Memory B cell (primary cell): ENCODE measurements at regions not wholly inside any gene's neighbourhood (a gene's known extent, or its start where the extent isn't known, plus 50 kb on each side); places are given as distances from the start of the nearest gene placed in this dataset.

ENCODE experiments used
- ATAC-seq: fragments of 150-1000 bp; cut with Tn5 transposase; 2 replicates; pipeline ENCODE4 v1.10.0; 2021; ENCODE audit warnings: low read depth, mild to moderate bottlenecking, moderate library complexity
- DNase-seq, 2 donors: peaks; one replicate each; pipeline ENCODE4 v3.0.0; 2022; ENCODE audit warnings: low spot score in 2 of 2
- H3K27ac Mint-ChIP-seq: one replicate; pipeline ENCODE4 v1.8.0; 2022; ENCODE audit warnings: mild to moderate bottlenecking, moderate library complexity, mixed read lengths
- H3K27me3 Mint-ChIP-seq: one replicate; pipeline ENCODE4 v1.8.0; 2022; ENCODE audit warnings: mixed read lengths
- H3K36me3 Mint-ChIP-seq: one replicate; pipeline ENCODE4 v1.8.0; 2022; ENCODE audit warnings: mild to moderate bottlenecking, mixed read lengths
- H3K4me1 Mint-ChIP-seq: one replicate; pipeline ENCODE4 v1.8.0; 2022; ENCODE audit warnings: mixed read lengths
- H3K4me3 Mint-ChIP-seq: one replicate; pipeline ENCODE4 v1.8.0; 2022; ENCODE audit warnings: mild to moderate bottlenecking, moderate library complexity, mixed read lengths
- H3K9me3 Mint-ChIP-seq: one replicate; pipeline ENCODE4 v1.8.0; 2022; ENCODE audit warnings: mixed read lengths

DNA sequence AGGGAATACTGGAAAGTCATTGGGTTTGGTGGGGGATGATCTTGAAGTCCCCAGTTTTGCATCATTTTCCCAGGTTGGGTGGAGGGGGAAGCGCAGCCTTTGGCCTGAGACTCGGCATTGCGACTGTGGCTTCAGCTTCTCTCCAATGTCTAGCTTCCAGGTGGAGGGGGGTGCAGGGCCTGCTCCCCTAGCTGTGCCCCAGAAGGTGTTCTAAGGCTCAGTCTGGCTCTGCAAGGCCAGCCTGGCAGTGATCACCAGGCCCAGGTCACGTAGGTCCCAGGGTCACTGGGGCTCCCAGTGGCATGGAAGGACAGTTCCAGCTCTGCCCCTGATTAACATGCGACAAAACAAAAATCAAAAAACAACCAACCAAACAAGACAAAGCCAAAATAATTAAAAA lies 56.9 kb upstream of the HAAO start:
- no peaks in the 10 kb centered on the region for H3K9me3 Mint-ChIP-seq
- H3K27ac Mint-ChIP-seq: no peak overlapping the region
- peaks cover 6% of the 10 kb centered on the region for H3K36me3 Mint-ChIP-seq
- DNase-seq (no peak), ATAC-seq (no peak)
- H3K4me3 Mint-ChIP-seq: no peak overlapping the region
- no peaks in the 10 kb centered on the region for H3K4me1 Mint-ChIP-seq
- peaks cover 2% of the 10 kb centered on the region for H3K27me3 Mint-ChIP-seq

- no peak for DNase-seq
- H3K4me3 Mint-ChIP-seq: no peak overlapping the region
- no peak overlapping the region for H3K27ac Mint-ChIP-seq
- peaks cover 2% of the 10 kb centered on the region for H3K27me3 Mint-ChIP-seq
- H3K4me1 Mint-ChIP-seq: no peaks in the 10 kb centered on the region
- ATAC-seq: no peak
- H3K9me3 Mint-ChIP-seq: no peaks in the 10 kb centered on the region
- peaks cover 6% of the 10 kb centered on the region for H3K36me3 Mint-ChIP-seq
Measured at GRCh38 chr2:42848726-42849290, 56.4 kb upstream of the HAAO start.

- no peak overlapping the region for H3K27ac Mint-ChIP-seq
- no peak for DNase-seq
- peaks cover 2% of the 10 kb centered on the region for H3K27me3 Mint-ChIP-seq
- peaks cover 8% of the 10 kb centered on the region for H3K36me3 Mint-ChIP-seq
- no peak for ATAC-seq
- H3K4me3 Mint-ChIP-seq: no peak overlapping the region
- H3K4me1 Mint-ChIP-seq: no peaks in the 10 kb centered on the region
- H3K9me3 Mint-ChIP-seq: no peaks in the 10 kb centered on the region
Measured at GRCh38 chr2:42848265-42848664, 55.9 kb upstream of the HAAO start.

- no peaks in the 10 kb centered on the region for H3K4me1 Mint-ChIP-seq
- DNase-seq (no peak), ATAC-seq (no peak)
- no peak overlapping the region for H3K4me3 Mint-ChIP-seq
- H3K36me3 Mint-ChIP-seq: peaks cover 8% of the 10 kb centered on the region
- no peak overlapping the region for H3K27ac Mint-ChIP-seq
- no peaks in the 10 kb centered on the region for H3K9me3 Mint-ChIP-seq
- H3K27me3 Mint-ChIP-seq: peaks cover 2% of the 10 kb centered on the region
Measured at GRCh38 chr2:42847596-42848151, 55.3 kb upstream of the HAAO start.

DNA sequence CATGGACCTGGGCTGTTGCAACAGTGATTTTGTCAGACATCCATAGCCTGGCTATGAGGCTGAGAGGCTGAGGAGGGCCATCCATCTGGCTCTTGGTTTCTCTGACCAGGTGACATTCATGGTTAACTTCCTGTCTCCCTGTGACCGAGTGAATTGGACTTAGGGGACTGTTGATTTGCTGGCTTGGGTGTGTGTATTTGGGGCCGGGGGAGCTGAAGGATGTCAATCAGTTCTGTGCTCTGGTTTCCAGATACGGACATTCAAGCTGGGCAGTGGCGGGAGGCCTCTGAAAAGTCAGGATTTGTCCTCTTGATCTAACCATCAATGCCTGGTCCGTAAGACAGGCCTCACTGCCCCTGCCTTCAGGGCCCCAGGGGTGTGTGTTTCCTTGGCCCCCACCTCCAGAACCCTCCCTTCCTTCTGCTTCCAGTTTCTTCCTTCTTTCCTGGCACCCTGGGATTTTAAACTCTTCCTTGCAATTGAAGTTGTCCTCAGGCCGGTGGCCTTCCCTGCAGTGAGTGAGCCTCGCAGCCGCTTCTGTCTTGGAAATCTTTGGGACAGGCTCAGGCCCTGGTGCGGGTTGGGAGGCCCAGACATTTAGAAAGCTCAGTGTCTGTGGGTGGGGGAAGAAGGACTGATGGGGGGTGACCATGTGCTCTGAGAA lies 54.7 kb upstream of the HAAO start:
- DNase-seq: no peak
- Mint-ChIP-seq H3K27me3 (peaks cover 2% of the 10 kb centered on the region), H3K9me3 (no peaks in the 10 kb centered on the region), H3K27ac (no peak overlapping the region), H3K36me3 (peaks cover 8% of the 10 kb centered on the region), H3K4me3 (no peak overlapping the region), H3K4me1 (no peaks in the 10 kb centered on the region)
- no peak for ATAC-seq

GRCh38 chr2:42846026-42846425 lies 53.6 kb upstream of the HAAO start:
- H3K27ac Mint-ChIP-seq: no peak overlapping the region
- no peak for ATAC-seq
- DNase-seq: no peak
- H3K36me3 Mint-ChIP-seq: peaks cover 8% of the 10 kb centered on the region
- no peak overlapping the region for H3K4me3 Mint-ChIP-seq
- no peaks in the 10 kb centered on the region for H3K9me3 Mint-ChIP-seq
- H3K4me1 Mint-ChIP-seq: no peaks in the 10 kb centered on the region
- H3K27me3 Mint-ChIP-seq: peaks cover 2% of the 10 kb centered on the region

DNA sequence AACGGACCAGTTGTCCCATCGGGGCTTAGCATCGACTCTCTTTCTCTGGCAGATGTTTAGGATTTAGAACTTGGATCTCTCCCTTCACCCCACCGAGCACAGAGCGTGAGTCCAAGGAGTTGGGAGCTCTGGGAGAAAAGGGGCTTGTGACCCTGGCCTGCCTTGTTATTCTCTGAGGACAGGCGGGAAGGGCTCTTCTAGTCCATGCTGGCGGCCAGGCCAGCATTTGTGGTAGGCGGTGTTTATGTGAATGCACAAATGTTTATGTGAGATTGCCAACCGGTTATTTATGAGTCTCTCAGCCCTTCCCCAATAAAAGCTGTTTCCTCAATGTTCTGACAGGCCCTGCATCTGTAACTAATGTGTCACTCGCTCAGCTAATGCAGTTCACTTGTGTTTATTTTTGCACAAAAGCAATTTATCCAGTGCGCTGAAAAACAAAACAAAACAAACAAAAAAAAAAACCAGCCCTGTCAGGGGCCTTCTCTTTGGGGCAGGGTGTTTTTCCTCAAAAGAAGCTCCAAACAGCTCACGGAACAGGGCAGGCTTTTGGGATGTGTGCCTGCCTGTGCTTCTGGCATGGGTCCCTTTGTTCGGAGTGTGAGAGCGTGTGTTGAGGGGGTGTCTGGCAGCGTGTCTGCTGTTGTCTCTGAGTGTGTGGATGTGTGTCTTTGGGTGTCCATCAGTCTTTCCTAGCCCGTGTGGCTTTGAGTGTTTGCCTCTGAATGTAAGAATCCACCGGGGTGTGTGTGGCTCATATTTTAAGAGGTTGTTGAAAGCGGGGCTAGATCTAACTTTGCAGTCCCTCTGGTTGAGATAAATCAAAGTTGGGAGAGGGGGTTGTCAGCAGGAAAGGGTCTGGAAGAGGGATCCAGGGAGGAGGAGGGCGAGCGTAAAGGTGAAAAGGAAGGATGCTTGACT lies 52.8 kb upstream of the HAAO start:
- Mint-ChIP-seq H3K4me1 (no peaks in the 10 kb centered on the region), H3K36me3 (peaks cover 8% of the 10 kb centered on the region), H3K4me3 (no peak overlapping the region), H3K9me3 (no peaks in the 10 kb centered on the region), H3K27me3 (peaks cover 2% of the 10 kb centered on the region), H3K27ac (no peak overlapping the region)
- DNase-seq (no peak), ATAC-seq (no peak)

DNA sequence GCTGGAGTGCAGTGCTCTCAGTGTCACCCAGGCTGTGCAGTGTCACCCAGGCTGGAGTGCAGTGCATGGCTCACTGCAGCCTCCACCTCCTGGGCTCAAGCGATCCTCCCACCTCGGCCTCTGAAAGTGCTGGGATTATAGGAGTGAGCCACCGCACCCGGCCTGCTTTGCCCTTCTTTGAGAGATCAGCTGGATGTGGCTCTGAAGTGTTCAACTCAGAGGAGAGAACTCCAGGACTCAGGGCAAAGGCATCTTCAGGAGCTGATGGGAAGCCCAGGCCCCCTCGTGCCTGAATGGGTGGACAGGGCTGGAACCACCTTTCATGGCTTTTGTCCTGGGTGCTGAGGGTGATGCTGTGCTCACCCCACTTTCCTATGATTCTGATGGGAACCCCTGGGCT lies 52.0 kb upstream of the HAAO start:
- H3K4me1 Mint-ChIP-seq: no peaks in the 10 kb centered on the region
- ATAC-seq (no peak), DNase-seq (no peak)
- H3K27ac Mint-ChIP-seq: no peak overlapping the region
- H3K4me3 Mint-ChIP-seq: no peak overlapping the region
- no peaks in the 10 kb centered on the region for H3K9me3 Mint-ChIP-seq
- H3K27me3 Mint-ChIP-seq: peaks cover 2% of the 10 kb centered on the region
- H3K36me3 Mint-ChIP-seq: peaks cover 8% of the 10 kb centered on the region

DNA sequence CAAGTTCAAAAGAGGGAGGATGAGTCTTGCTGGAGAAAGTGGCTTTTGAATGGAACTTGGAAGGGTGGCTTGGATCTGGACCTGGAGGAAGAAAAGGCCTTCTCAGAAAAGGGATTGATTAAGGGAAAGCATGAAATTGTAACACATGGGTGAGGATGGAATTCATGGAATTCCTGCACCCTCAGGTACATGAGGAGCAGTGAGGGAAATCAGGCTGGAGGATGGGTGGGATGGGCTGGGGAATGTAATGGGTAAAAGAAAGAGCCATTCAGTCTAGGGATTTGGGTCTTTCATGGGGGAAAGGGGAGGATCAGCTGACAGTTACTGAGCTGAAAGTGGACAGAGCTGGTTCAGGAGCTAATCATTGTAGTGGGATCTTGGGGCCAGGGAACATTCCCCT lies 51.2 kb upstream of the HAAO start:
- DNase-seq (no peak), ATAC-seq (no peak)
- H3K27ac Mint-ChIP-seq: no peak overlapping the region
- H3K4me3 Mint-ChIP-seq: no peak overlapping the region
- H3K36me3 Mint-ChIP-seq: peaks cover 8% of the 10 kb centered on the region
- peaks cover 2% of the 10 kb centered on the region for H3K27me3 Mint-ChIP-seq
- no peaks in the 10 kb centered on the region for H3K4me1 Mint-ChIP-seq
- H3K9me3 Mint-ChIP-seq: no peaks in the 10 kb centered on the region

GRCh38 chr2:42843131-42843530 lies 50.7 kb upstream of the HAAO start:
- Mint-ChIP-seq H3K36me3 (peaks cover 8% of the 10 kb centered on the region), H3K9me3 (no peaks in the 10 kb centered on the region), H3K27me3 (peaks cover 2% of the 10 kb centered on the region), H3K4me3 (no peak overlapping the region), H3K4me1 (no peaks in the 10 kb centered on the region), H3K27ac (no peak overlapping the region)
- DNase-seq (no peak), ATAC-seq (no peak)

DNA sequence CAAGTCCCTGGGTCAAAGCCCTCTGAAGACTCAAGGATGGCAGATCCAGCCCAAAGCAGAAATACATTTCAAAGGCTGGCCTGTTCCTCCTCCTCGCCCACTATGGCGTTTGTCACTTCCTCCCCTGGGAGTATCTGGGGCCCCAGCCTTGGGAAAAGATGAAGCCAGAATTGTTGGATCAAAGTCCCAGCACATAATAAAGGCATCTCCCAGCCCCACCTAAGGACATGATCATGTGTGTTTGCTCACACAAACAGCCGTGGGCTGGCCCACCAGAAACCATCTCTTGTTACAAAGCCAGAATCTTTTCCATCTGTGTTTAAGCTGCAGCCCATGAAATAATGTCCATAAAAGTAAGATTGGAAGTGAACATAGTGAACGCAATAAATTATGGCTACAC lies 50.1 kb upstream of the HAAO start:
- peaks cover 2% of the 10 kb centered on the region for H3K27me3 Mint-ChIP-seq
- H3K9me3 Mint-ChIP-seq: no peaks in the 10 kb centered on the region
- peaks cover 6% of the 10 kb centered on the region for H3K36me3 Mint-ChIP-seq
- H3K4me3 Mint-ChIP-seq: no peak overlapping the region
- no peak overlapping the region for H3K27ac Mint-ChIP-seq
- H3K4me1 Mint-ChIP-seq: no peaks in the 10 kb centered on the region
- DNase-seq (no peak), ATAC-seq (no peak)
